Panc1 (cell line): ENCODE measurements at regions not wholly inside any gene's neighbourhood (a gene's known extent, or its start where the extent isn't known, plus 50 kb on each side); places are given as distances from the start of the nearest gene placed in this dataset.

Experiments used
- POLR2AphosphoS5 ChIP-seq: IDR thresholded peaks from 2 replicates; pipeline ENCODE4 v1.6.1; 2012; ENCODE audit warnings: mild to moderate bottlenecking, low read depth, low read length, moderate library complexity
- SIN3A ChIP-seq: IDR thresholded peaks from 2 replicates; pipeline ENCODE4 v1.6.1; 2012; ENCODE audit warnings: low read depth, mild to moderate bottlenecking, low read length, moderate library complexity, borderline replicate concordance; ENCODE audit not compliant: insufficient read depth
- TF ChIP-seq, protein P1 (sequence below): fragments of 450-650 bp; IDR thresholded peaks from 2 replicates; pipeline ENCODE4 v1.5.1; 2017; ENCODE audit warnings: mild to moderate bottlenecking

DNA sequence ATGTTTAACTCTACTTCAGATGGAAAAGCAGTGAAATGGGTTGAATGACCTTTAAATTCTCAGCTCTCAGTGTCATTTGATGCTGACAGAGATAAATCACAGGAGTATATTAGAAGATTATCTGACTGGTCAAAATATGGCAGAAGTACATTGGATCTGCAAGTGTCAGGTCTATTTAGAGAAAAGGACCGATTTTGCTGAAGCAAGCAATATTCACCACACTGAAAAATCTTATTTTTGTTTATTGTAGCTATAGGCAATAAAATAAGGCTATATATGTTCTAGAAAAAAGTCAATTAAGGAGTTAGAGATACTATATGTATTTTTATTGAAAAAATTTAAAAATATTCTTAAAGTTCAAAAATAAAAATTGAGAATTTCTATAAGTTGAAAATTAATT lies 325.3 kb downstream of the CXXC4 start:
- TF ChIP-seq POLR2AphosphoS5 (no peak), SIN3A (no peak)
- TF ChIP-seq, protein P1, sequence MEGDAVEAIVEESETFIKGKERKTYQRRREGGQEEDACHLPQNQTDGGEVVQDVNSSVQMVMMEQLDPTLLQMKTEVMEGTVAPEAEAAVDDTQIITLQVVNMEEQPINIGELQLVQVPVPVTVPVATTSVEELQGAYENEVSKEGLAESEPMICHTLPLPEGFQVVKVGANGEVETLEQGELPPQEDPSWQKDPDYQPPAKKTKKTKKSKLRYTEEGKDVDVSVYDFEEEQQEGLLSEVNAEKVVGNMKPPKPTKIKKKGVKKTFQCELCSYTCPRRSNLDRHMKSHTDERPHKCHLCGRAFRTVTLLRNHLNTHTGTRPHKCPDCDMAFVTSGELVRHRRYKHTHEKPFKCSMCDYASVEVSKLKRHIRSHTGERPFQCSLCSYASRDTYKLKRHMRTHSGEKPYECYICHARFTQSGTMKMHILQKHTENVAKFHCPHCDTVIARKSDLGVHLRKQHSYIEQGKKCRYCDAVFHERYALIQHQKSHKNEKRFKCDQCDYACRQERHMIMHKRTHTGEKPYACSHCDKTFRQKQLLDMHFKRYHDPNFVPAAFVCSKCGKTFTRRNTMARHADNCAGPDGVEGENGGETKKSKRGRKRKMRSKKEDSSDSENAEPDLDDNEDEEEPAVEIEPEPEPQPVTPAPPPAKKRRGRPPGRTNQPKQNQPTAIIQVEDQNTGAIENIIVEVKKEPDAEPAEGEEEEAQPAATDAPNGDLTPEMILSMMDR, result no peak
